Keratinocyte (primary cell): ENCODE measurements at regions not wholly inside any gene's neighbourhood (a gene's known extent, or its start where the extent isn't known, plus 50 kb on each side); places are given as distances from the start of the nearest gene placed in this dataset.

Source experiments
- CTCF ChIP-seq, 3 experiments: IDR thresholded peaks in 1 of 3; conservative IDR thresholded peaks in 1 of 3; optimal IDR thresholded peaks in 1 of 3; 2 replicates in 2 of 3; 3 replicates in 1 of 3; pipeline versions ENCODE3 to v1.5.1; 2011; ENCODE audit warnings: low read length in 3 of 3, mild to moderate bottlenecking in 3 of 3, moderate library complexity in 2 of 3, control low read depth in 1 of 3, inconsistent platforms in 1 of 3; ENCODE audit not compliant: insufficient read depth in 2 of 3; ENCODE audit errors: extremely low read depth in 1 of 3
- EZH2 ChIP-seq: IDR thresholded peaks from one replicate; pipeline ENCODE4 v1.6.1; 2012; ENCODE audit warnings: inconsistent platforms, mild to moderate bottlenecking, low read length, moderate library complexity

- TF ChIP-seq CTCF (optimal IDR thresholded peaks at IDR 0.05 in 1 of 3, IDR thresholded peaks at IDR 0.05 in 1 of 3, conservative IDR thresholded peaks at IDR 0.05 in 1 of 3; ENCODE audit: extremely low read depth in 1 of 3, insufficient read depth in 2 of 3, low read length in 3 of 3) (no peak), EZH2 (no peak)
These were observed 61.2 kb upstream of the EDNRB start for GRCh38 chr13:77979721-77980385.
